ENCODE measurements at regions not wholly inside any gene's neighbourhood (a gene's known extent, or its start where the extent isn't known, plus 50 kb on each side); places are given as distances from the start of the nearest gene placed in this dataset.

- FAIRE-seq, result no peak
- no peak for DNase-seq (ENCODE audit: low read depth in 1 of 2, low spot score in 2 of 2)
- H3K79me2 ChIP-seq (ENCODE audit: control insufficient read depth in 1 of 2, insufficient read depth in 2 of 2, low read length in 2 of 2), result no peaks in the 10 kb centered on the region
- no peak overlapping the region for H4K91ac ChIP-seq (replicated peaks; ENCODE audit: insufficient read length, low read length)
- TF ChIP-seq HDAC6 (IDR thresholded peaks at IDR 0.05; ENCODE audit: low read depth, low read length), result no peak
- no peak for TF ChIP-seq ASH2L (IDR thresholded peaks at IDR 0.05; ENCODE audit: low read length)
- TF ChIP-seq, protein P1, sequence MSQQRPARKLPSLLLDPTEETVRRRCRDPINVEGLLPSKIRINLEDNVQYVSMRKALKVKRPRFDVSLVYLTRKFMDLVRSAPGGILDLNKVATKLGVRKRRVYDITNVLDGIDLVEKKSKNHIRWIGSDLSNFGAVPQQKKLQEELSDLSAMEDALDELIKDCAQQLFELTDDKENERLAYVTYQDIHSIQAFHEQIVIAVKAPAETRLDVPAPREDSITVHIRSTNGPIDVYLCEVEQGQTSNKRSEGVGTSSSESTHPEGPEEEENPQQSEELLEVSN (IDR thresholded peaks at IDR 0.05), result no peak
- TF ChIP-seq CREB1 (IDR thresholded peaks at IDR 0.05), result no peak
- no peak for TF ChIP-seq BCL11A (IDR thresholded peaks at IDR 0.05; ENCODE audit: low read depth in 2 of 2, low read length in 2 of 2)
- no peaks in the 10 kb centered on the region for H4K20me1 ChIP-seq (replicated peaks in 1 of 2; ENCODE audit: control insufficient read depth in 1 of 2, insufficient read depth in 2 of 2, low read length in 2 of 2)
- H2AFZ ChIP-seq (ENCODE audit: low read length), result no peak overlapping the region
- no peaks in the 10 kb centered on the region for H3K9me3 ChIP-seq (ENCODE audit: insufficient read depth in 2 of 2, low read depth in 1 of 2, low read length in 1 of 2)
- no peak overlapping the region for H2BK15ac ChIP-seq (ENCODE audit: low read length)
- no peak overlapping the region for H3K4me3 ChIP-seq (ENCODE audit: extremely low read depth in 1 of 4, insufficient read depth in 2 of 4, low read depth in 3 of 4, low read length in 4 of 4)
- peaks cover 0 to 2% (median 1%) of the 10 kb centered on the region in 4 experiments; a peak in 2 of 7 replicates for H3K4me1 ChIP-seq (replicated peaks in 1 of 4; ENCODE audit: control insufficient read depth in 3 of 4, insufficient read depth in 4 of 4, low read length in 3 of 4)
- no peak overlapping the region for H4K5ac ChIP-seq (ENCODE audit: insufficient read length, low read depth, low read length)
- H3K27me3 ChIP-seq (replicated peaks in 1 of 4; ENCODE audit: control insufficient read depth in 3 of 4, extremely low read depth in 1 of 4, insufficient read depth in 3 of 4, low read length in 3 of 4), result no peaks in the 10 kb centered on the region
- no peak overlapping the region for H3K56ac ChIP-seq (replicated peaks; ENCODE audit: insufficient read length, low read depth, low read length)
- no peak overlapping the region for H3K27ac ChIP-seq (ENCODE audit: low read depth, low read length)
- ChIA-PET POLR2A (ENCODE audit: partially characterized antibody) (no interaction called here), CTCF (ENCODE audit: partially characterized antibody) (interaction anchor here (1.1 kb wide), 1 partner anchor 17 kb away, joined by 3 read pairs; no protein-coding TSS in a partner anchor)
- H2AK5ac ChIP-seq (ENCODE audit: low read depth, low read length), result no peak overlapping the region
- no peak overlapping the region for H3K18ac ChIP-seq (ENCODE audit: extremely low read depth, low read length)
- H3K79me1 ChIP-seq (ENCODE audit: low read depth, low read length), result no peaks in the 10 kb centered on the region
- H3K23me2 ChIP-seq (ENCODE audit: low read depth, low read length), result no peaks in the 10 kb centered on the region
- H4K8ac ChIP-seq (ENCODE audit: extremely low read depth, insufficient read depth, low read length), result no peak overlapping the region
- no peak overlapping the region for H3K4me2 ChIP-seq (ENCODE audit: insufficient read depth in 1 of 2, low read depth in 2 of 2, low read length in 2 of 2)
- no peak overlapping the region for H3K9ac ChIP-seq (replicated peaks in 1 of 4; ENCODE audit: extremely low read depth in 1 of 4, low read depth in 3 of 4, low read length in 3 of 4)
- H3K23ac ChIP-seq (ENCODE audit: insufficient read length), result no peak overlapping the region
- no peak overlapping the region for H2BK12ac ChIP-seq (ENCODE audit: low read depth, low read length)
- H2BK5ac ChIP-seq (ENCODE audit: low read depth, low read length), result no peak overlapping the region
- H3K36me3 ChIP-seq (ENCODE audit: control insufficient read depth in 2 of 4, insufficient read depth in 4 of 4, low read length in 3 of 4), result no peaks in the 10 kb centered on the region
- H2BK120ac ChIP-seq (replicated peaks; ENCODE audit: low read depth, low read length), result no peak overlapping the region
- no peak overlapping the region for H3K4ac ChIP-seq (replicated peaks; ENCODE audit: insufficient read length, low read depth, low read length)
- H2BK20ac ChIP-seq (ENCODE audit: low read length), result no peak overlapping the region
- H3K14ac ChIP-seq (ENCODE audit: insufficient read length), result no peak overlapping the region
Observed at GRCh38 chr22:27057717-27058116, 400.3 kb downstream of the MIAT start.

Data from H1 (cell line).